GM19455 (cell line): ENCODE measurements at regions not wholly inside any gene's neighbourhood (a gene's known extent, or its start where the extent isn't known, plus 50 kb on each side); places are given as distances from the start of the nearest gene placed in this dataset.

Source experiments
- ATAC-seq: cut with Tn5 transposase; IDR thresholded peaks from one replicate; pipeline ENCODE4 v1.9.1; 2021; ENCODE audit not compliant: unreplicated experiment

GRCh38 chr13:22112956-22113745 lies 442.3 kb downstream of the FGF9 start:
- no peak for ATAC-seq

GRCh38 chr13:22114630-22115311 lies 443.9 kb downstream of the FGF9 start:
- ATAC-seq = peak; percentile 81

GRCh38 chr13:22118158-22118557 lies 447.3 kb downstream of the FGF9 start:
- ATAC-seq = no peak

- no peak for ATAC-seq
These were observed 449.8 kb downstream of the FGF9 start for GRCh38 chr13:22120646-22121045.

- ATAC-seq = no peak
These were observed 450.4 kb downstream of the FGF9 start for GRCh38 chr13:22121146-22121739.

- peak; percentile 53 for ATAC-seq
These were observed 455.7 kb downstream of the FGF9 start for GRCh38 chr13:22126433-22127021.

GRCh38 chr13:22127277-22128164 lies 456.6 kb downstream of the FGF9 start:
- no peak for ATAC-seq

- no peak for ATAC-seq
These were observed 457.9 kb downstream of the FGF9 start for GRCh38 chr13:22128441-22129408.

- ATAC-seq = no peak
These were observed 459.4 kb downstream of the FGF9 start for GRCh38 chr13:22130254-22130653.

GRCh38 chr13:22134261-22134660 lies 463.4 kb downstream of the FGF9 start:
- ATAC-seq = no peak

GRCh38 chr13:22135446-22135845 lies 464.6 kb downstream of the FGF9 start:
- ATAC-seq = no peak

- ATAC-seq = no peak
These were observed 466.6 kb downstream of the FGF9 start for GRCh38 chr13:22137361-22138050.

- ATAC-seq = no peak
These were observed 468.1 kb downstream of the FGF9 start for GRCh38 chr13:22138947-22139346.

- ATAC-seq = no peak
These were observed 470.8 kb downstream of the FGF9 start for GRCh38 chr13:22141716-22142115.

- no peak for ATAC-seq
These were observed 472.8 kb downstream of the FGF9 start for GRCh38 chr13:22143671-22144070.

GRCh38 chr13:22144806-22145205 lies 473.9 kb downstream of the FGF9 start:
- ATAC-seq = no peak

GRCh38 chr13:22148187-22148586 lies 477.3 kb downstream of the FGF9 start:
- no peak for ATAC-seq

GRCh38 chr13:22152751-22153150 lies 481.9 kb downstream of the FGF9 start:
- ATAC-seq = no peak

- ATAC-seq = no peak
These were observed 483.2 kb downstream of the FGF9 start for GRCh38 chr13:22154041-22154440.
